ENCODE measurements at regions not wholly inside any gene's neighbourhood (a gene's known extent, or its start where the extent isn't known, plus 50 kb on each side); places are given as distances from the start of the nearest gene placed in this dataset.

DNA sequence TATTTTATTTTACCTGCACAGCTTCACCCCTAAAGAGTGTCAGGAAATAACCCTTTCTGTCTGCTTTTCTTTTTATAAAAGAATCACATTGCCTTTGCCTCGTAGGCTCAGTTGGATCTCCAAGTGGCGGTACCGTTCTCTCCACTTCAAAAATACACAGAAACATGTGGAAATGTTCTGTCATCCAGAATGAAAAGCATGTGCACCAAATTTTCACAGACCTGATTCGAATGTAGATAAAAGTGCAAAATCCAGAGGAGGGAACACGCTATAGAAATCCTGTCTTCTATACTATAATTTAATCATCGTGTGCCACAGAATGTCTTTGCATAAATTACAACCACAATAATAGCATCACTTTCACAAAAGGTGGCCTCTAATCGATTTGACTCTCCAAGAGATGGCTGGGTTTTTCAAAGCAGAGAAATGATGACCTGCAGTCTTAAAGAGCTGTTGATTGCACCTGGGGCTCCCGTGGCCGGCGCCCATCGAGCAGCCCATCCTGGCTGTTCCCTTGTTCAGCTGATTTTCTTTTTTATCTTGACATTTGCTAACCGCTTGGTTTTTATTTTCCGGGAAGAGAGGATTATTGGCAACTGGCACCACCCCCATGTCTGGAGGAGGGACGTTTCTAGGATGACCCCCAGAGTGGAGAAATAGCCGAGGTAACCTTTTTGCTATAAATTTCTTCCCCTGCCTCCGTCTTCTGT is 290.2 kb downstream of the SOX11 start:
- TF ChIP-seq, protein P1, sequence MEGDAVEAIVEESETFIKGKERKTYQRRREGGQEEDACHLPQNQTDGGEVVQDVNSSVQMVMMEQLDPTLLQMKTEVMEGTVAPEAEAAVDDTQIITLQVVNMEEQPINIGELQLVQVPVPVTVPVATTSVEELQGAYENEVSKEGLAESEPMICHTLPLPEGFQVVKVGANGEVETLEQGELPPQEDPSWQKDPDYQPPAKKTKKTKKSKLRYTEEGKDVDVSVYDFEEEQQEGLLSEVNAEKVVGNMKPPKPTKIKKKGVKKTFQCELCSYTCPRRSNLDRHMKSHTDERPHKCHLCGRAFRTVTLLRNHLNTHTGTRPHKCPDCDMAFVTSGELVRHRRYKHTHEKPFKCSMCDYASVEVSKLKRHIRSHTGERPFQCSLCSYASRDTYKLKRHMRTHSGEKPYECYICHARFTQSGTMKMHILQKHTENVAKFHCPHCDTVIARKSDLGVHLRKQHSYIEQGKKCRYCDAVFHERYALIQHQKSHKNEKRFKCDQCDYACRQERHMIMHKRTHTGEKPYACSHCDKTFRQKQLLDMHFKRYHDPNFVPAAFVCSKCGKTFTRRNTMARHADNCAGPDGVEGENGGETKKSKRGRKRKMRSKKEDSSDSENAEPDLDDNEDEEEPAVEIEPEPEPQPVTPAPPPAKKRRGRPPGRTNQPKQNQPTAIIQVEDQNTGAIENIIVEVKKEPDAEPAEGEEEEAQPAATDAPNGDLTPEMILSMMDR (conservative IDR thresholded peaks at IDR 0.05), result no peak
- TF ChIP-seq ZFX (IDR thresholded peaks at IDR 0.05), result no peak
